Ramos (cell line): ENCODE measurements at regions not wholly inside any gene's neighbourhood (a gene's known extent, or its start where the extent isn't known, plus 50 kb on each side); places are given as distances from the start of the nearest gene placed in this dataset.
"Not testable (repeated sequence)": the region's sequence is repeated elsewhere in the genome, so short reads cannot be mapped to it uniquely, and the experiment has no call there.

Experiments used
- in situ Hi-C: fragments of 300-500 bp; cut with MboI; formaldehyde crosslinking; loops from one replicate; pipeline ENCODE4 v1.14.3; 2022; ENCODE audit warnings: low sequenced_read_pairs; ENCODE audit not compliant: unreplicated experiment

GRCh38 chr16:64278196-64278595, 843.7 kb downstream of the CDH11 start:
- in situ Hi-C loops: no loop called here

- in situ Hi-C loops: no loop called here
Measured at GRCh38 chr16:64276646-64277045, 845.2 kb downstream of the CDH11 start.

GRCh38 chr16:64272028-64272427, 849.8 kb downstream of the CDH11 start:
- in situ Hi-C loops: no loop called here

GRCh38 chr16:64269756-64270155, 852.1 kb downstream of the CDH11 start:
- in situ Hi-C loops: no loop called here

DNA sequence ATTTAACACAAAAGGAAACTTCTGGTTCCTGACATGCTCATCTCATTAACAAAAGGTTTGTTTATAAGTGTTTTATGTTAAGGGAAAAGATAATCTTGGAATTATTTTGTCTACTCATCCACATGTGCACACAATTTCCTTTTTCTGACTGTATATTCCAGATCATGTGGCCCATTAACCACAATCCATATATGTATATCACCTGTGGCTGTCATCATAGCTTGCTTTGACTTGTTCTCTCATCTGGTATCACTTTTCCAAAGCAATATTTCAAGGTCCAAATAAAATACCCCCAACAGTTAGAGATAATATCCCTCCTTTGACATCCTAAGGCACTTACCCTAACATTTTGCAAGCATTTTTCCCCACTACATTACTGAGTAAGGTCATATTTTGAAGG, 856.1 kb downstream of the CDH11 start:
- in situ Hi-C loops: no loop called here

DNA sequence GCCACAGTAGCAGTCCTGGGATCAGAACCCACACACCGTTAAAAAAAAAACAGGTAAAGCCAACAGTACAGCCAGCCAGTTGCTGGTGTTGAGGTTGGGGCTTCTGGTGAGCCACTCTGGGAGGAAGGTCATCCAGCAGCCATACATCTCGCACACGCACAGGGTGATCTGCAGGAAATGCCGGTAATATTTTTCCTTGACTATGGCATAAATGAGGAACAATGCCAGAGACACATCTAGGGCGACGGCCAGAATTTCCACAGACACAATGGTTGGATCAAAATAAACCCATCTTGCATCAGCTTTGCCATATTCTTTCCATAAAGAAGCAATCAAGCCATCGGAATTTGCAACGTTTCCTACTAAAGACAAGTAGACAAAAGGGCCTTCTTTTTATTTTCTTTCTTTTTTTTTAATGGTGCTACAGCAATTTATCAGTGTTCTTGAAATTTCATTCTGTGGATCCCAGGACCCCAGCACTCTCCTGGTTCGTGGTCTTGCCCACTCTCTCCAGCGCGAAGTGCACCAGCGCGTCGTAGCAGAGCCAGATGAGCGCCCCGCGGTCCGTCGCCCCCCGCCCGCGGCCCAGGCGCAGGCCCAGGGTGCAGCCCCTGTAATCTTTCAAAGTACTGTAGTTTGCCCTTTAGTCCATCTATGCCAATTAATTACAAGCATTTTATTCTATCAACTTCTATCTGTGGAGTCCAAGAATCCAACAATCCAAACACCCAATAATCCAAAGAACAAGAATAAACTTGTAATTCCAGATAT, 861.0 kb downstream of the CDH11 start:
- in situ Hi-C loops: not testable (repeated sequence)

GRCh38 chr16:64254443-64255367, 867.2 kb downstream of the CDH11 start:
- in situ Hi-C loops: no loop called here

GRCh38 chr16:64253525-64253924, 868.3 kb downstream of the CDH11 start:
- in situ Hi-C loops: no loop called here

GRCh38 chr16:64253096-64253495, 868.8 kb downstream of the CDH11 start:
- in situ Hi-C loops: no loop called here

GRCh38 chr16:64251742-64252141, 870.1 kb downstream of the CDH11 start:
- in situ Hi-C loops: no loop called here

DNA sequence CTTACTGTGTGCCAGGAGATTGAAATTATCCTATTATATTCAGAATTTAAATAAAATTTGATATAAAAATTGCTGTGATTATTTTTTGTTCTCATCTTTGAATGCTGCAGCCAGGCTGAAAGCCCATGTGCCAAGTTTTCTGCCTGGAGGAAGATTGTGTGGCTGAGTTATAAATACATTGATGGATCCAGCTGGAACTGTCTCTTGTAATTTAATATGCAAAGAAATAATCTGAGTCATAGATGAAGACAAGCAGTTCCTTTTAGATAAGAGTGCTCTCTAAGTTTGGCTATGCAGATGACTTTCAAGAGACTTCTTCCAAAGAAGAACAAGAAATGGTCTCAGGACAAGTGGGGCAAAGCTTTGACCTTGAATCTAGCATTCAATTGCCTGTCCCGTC, 871.0 kb downstream of the CDH11 start:
- in situ Hi-C loops: no loop called here

DNA sequence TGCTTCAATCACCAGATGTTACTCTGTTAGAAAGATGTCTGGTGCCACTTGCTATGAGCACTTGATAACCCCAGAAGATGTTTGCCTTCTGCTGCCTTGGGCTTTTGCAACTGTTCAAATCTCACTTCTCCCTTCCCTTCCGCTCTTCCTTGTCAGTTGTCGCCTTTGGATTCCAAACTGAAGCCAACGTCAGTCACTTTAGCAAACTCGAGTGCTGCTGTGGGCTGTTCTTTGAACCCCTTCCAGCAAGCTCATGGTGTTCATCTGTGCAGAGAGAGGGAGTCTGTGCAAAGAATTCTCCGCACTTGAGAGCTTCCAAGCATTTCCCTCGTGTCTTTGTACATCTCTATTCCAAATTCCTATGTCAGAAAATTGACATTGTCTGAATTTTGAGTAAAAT, 879.4 kb downstream of the CDH11 start:
- in situ Hi-C loops: no loop called here

DNA sequence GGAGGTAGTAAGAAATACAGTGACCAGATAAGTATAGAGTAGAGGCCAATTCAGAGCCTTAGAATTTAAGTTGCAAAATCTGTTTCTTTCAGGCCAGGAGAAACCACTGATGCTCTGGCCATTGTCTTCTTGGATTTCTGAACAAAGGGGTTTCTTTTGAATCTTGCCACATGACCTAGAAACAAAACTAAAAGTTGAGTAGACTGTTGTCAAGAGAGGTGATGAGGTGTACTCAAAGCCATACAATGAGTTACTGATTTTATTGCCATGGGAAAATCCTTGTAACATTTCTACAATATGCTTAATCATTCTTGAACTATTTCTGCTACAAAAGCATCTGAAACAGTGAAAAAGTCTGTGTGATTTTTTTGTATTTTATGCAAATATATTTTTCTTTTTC, 881.3 kb downstream of the CDH11 start:
- in situ Hi-C loops: no loop called here

DNA sequence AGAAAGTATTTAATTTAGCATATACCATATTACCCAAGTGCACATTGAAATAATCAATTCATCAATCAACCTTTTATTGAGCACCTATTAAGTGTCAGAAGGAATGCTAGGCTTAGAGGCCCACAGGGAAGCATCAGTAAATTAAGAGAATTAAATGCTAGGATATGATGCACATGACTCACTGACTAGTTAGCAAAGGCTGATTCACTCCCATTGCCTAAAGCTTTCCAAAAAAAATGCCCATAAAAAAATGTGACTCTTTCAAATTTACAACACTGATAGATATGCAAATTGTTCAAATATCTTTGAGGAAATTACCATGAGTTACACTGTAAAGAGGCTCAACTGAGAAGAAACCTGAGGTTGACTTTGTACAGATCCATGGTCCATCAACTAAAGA, 883.3 kb downstream of the CDH11 start:
- in situ Hi-C loops: no loop called here

DNA sequence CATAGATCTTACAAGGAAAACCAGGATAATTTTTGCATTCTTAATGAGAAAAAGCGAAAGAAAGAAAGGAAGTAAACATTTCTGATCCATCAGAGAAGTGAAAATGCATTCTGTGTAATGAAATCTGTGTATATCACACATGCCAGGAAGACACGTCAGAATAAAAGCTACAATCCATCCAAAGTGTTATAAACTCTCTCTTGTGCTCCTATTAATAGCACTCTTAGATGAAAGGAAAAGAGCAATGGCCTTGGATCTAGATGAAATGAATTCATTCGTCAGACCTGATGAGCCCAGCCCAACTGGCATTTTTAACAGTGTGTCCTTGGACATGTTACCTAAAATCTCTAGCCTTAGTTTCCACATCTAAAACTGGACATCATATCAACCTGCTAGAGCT, 885.5 kb downstream of the CDH11 start:
- in situ Hi-C loops: no loop called here

- in situ Hi-C loops: no loop called here
Measured at GRCh38 chr16:64234200-64234599, 887.7 kb downstream of the CDH11 start.

DNA sequence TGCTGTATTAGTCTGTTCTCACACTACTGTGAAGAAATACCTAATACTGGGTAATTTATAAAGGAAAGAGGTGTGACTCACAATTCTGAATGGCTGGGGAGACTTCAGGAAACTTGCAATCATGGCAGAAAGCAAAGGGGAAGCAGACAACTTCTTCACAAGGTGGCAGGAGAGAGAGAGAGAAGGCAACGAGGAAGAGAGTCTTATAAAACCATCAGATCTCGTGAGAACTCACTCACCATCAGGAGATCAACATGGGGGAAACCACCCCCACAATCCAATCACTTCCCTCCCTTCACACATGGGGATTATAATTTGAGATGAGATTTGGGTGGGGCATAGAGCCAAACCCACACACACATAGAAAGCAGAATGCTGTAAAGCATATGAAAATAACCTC, 896.2 kb downstream of the CDH11 start:
- in situ Hi-C loops: no loop called here

DNA sequence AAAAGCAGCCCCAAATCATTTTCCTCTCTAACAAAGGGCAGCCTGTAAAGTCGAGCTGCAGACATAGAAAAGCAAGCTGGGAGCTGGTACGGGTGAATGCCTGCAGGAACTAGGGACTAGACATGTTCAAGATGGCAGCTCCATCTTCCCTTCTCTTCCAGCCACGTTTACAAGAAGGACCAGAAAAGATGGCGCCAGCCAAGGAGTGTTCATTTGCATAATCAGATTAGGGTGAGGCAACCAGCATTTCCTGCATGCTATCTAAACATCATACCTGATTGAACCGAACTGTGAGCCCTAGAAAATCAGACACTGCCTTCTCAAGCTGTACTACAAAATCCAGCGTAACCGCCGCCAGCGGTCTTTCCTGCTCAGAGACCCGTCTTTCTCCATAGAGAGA, 896.8 kb downstream of the CDH11 start:
- in situ Hi-C loops: no loop called here

GRCh38 chr16:64217789-64218535, 903.9 kb downstream of the CDH11 start:
- in situ Hi-C loops: no loop called here

GRCh38 chr16:64215730-64216129, 906.1 kb downstream of the CDH11 start:
- in situ Hi-C loops: no loop called here

- in situ Hi-C loops: no loop called here
Measured at GRCh38 chr16:64211331-64211730, 910.5 kb downstream of the CDH11 start.
